AG04449 (cell line): ENCODE measurements at regions not wholly inside any gene's neighbourhood (a gene's known extent, or its start where the extent isn't known, plus 50 kb on each side); places are given as distances from the start of the nearest gene placed in this dataset.

Experiments used
- CTCF ChIA-PET: fragments of 350-600 bp; formaldehyde crosslinking; extraction: SDS; loops from one replicate; lab custom pipeline; 2021; ENCODE audit warnings: antibody characterized with exemption; lab: Yijun Ruan, JAX
- POLR2A ChIA-PET: fragments of 400-600, 350-600 bp; formaldehyde crosslinking; extraction: SDS; loops from one replicate; lab custom pipeline; 2020; ENCODE audit warnings: antibody characterized with exemption, inconsistent platforms; lab: Yijun Ruan, JAX
- DNase-seq: peaks from one replicate; pipeline ENCODE4 v3.0.0-alpha.2; 2010; ENCODE audit warnings: low read depth, low spot score
- H3K4me3 ChIP-seq: 2 replicates; pipeline ENCODE4 v1.5.1; 2011; ENCODE audit warnings: low read depth, mild to moderate bottlenecking, control low read depth, low read length
- CTCF ChIP-seq: IDR thresholded peaks from one replicate; pipeline ENCODE4 v1.5.1; 2011; ENCODE audit warnings: mild to moderate bottlenecking, moderate library complexity, low read length, control low read depth, inconsistent platforms; ENCODE audit not compliant: insufficient read depth; ENCODE audit errors: missing control alignments

- no peak overlapping the region for H3K4me3 ChIP-seq
- no peak for DNase-seq
- TF ChIP-seq CTCF, result no peak
- CTCF ChIA-PET, result no interaction called here
- POLR2A ChIA-PET, result no interaction called here
Measured at GRCh38 chr6:3926150-3926482, 76.9 kb downstream of the FAM50B start.

- H3K4me3 ChIP-seq, result no peak overlapping the region
- TF ChIP-seq CTCF, result no peak
- POLR2A ChIA-PET, result no interaction called here
- CTCF ChIA-PET, result interaction anchor here (1.0 to 1.9 kb wide), 3 partner anchors 39 to 185 kb away, joined by 3 to 4 read pairs (median 3); no protein-coding TSS in a partner anchor
- no peak for DNase-seq
Measured at GRCh38 chr6:3928111-3928510, 78.9 kb downstream of the FAM50B start.

- TF ChIP-seq CTCF, result no peak
- ChIA-PET POLR2A (interaction anchor here (0.7 to 1.0 kb wide), 2 partner anchors 16 to 51 kb away, joined by 3 to 6 read pairs; no protein-coding TSS in a partner anchor), CTCF (interaction anchor here (0.8 to 1.6 kb wide), 5 partner anchors 15 to 186 kb away, joined by 4 to 8 read pairs (median 4); partner anchors contain the start of gene FAM50B)
- H3K4me3 ChIP-seq, result no peak overlapping the region
- peak; percentile 96 for DNase-seq
Measured at GRCh38 chr6:3929281-3929798, 80.2 kb downstream of the FAM50B start.

GRCh38 chr6:3937438-3937837 is 88.3 kb downstream of the FAM50B start:
- ChIA-PET POLR2A (no interaction called here), CTCF (interaction anchor here (1.1 to 4.4 kb wide), 6 partner anchors 12 to 194 kb away, joined by 3 to 17 read pairs (median 6); partner anchors contain the start of gene FAM50B)
- no peak for TF ChIP-seq CTCF
- no peak overlapping the region for H3K4me3 ChIP-seq
- no peak for DNase-seq

GRCh38 chr6:3938715-3939367 is 89.7 kb downstream of the FAM50B start:
- no peak overlapping the region for H3K4me3 ChIP-seq
- CTCF ChIA-PET, result interaction anchor here (1.0 to 4.4 kb wide), 4 partner anchors 36 to 90 kb away, joined by 3 to 17 read pairs (median 10); partner anchors contain the start of gene FAM50B
- no peak for DNase-seq
- no peak for TF ChIP-seq CTCF
- POLR2A ChIA-PET, result no interaction called here

GRCh38 chr6:3939368-3939958 is 90.3 kb downstream of the FAM50B start:
- ChIA-PET POLR2A (no interaction called here), CTCF (interaction anchor here (1.0 to 4.4 kb wide), 2 partner anchors 38 to 90 kb away, joined by 3 to 16 read pairs; partner anchors contain the start of gene FAM50B)
- no peak for DNase-seq
- no peak for TF ChIP-seq CTCF
- no peak overlapping the region for H3K4me3 ChIP-seq
